Suppressor macrophage (primary cell): ENCODE measurements at regions not wholly inside any gene's neighbourhood (a gene's known extent, or its start where the extent isn't known, plus 50 kb on each side); places are given as distances from the start of the nearest gene placed in this dataset.

Experiments used
- DNase-seq, 4 experiments: peaks; one replicate each; pipeline ENCODE4 v3.0.0-alpha.2; 2020 to 2022

DNA sequence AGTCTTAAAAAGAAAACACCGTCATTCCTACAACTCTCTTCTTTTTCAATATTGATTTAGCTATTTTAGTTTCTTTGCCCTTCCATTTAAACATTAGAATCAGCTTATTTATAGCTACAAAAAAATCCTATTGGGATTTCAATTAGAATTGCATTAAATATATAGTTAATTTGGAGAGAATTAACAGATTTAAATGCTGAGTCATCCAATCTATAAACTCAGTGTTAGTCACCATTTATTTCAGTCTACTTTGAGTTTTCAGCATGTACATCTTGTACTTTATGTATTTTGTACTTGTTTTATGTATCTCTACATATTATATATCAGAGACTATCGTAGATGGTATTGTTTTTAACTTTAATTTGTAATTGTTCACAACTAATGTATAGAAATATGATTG, 460.0 kb downstream of the KCNH5 start:
- no peak for DNase-seq

DNA sequence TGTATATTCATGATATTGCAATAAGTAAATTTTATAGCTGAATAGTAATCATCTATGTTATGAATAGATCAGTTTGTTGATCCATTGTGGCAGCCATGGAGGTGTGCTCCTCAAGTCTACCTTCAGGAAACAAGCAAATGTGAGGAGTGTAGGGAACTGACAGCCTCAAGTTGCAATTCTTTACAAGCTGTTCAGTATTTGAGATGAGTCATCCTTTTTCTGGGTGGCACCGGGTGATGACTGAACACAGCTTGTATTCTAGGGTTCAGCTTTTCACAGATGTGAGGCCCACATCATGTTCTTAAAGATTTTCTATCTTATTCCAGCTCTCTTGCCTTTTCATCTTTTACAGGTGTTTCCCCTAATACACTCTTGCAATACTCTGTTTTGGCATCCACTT, 452.4 kb downstream of the KCNH5 start:
- DNase-seq = no peak

DNA sequence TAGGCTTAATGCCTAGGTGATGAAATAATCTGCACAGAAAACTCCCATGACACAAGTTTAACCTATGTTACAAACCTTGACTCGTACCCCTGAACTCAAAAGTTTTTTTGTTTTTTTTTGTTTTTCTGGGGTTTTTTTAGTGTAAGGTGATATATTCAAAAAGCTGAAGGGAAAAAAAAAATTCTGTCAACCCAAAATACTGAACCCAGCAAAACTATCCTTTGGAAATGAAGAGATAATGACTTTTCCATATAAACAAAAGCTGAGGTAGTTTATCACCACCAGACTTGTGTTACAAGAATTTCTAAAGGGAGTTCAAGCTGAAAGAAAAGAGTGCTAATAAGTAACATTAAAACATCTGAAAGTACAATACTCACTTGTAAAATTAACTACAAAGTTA, 448.1 kb downstream of the KCNH5 start:
- no peak for DNase-seq

- no peak for DNase-seq
Measured at GRCh38 chr14:62599616-62600385, 445.5 kb downstream of the KCNH5 start.

DNA sequence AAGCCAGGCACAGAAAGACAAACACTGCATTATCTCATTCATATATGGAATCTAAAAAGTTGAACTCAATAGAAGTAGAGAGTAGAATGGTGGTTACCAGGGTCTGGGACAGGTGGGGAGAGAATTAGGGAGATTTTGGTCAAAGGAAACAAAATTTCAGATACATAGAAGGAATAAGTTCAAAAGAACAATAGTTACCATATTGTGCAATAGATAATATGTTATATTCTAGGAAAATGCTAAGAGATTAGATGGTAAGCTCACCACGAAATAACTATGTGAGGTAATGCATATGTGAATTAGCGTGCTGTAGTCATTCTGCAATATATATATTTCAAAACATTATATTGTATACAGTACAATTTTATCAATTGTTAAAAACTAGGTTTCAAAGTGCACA, 442.5 kb downstream of the KCNH5 start:
- DNase-seq = no peak

- no peak for DNase-seq
Measured at GRCh38 chr14:62604524-62604923, 440.7 kb downstream of the KCNH5 start.

DNA sequence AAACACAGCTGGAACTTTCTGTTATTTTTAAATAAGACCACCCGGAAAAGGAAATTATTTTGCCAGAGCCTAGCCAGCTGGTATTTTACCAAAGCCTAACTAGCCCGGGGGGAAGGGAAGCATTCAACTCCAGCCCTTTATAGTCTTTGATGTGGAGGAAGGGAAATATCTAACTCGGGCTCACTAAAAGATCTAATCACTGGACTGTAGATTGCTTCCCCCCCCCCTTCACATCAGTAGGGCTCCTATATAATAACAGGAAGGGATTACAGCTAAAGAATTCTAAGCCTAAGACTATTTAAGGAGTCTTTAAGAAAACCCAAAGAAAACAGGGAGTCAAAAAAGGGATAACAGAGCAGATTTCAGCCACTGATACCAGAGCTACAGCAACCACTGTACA, 431.1 kb downstream of the KCNH5 start:
- no peak for DNase-seq

DNA sequence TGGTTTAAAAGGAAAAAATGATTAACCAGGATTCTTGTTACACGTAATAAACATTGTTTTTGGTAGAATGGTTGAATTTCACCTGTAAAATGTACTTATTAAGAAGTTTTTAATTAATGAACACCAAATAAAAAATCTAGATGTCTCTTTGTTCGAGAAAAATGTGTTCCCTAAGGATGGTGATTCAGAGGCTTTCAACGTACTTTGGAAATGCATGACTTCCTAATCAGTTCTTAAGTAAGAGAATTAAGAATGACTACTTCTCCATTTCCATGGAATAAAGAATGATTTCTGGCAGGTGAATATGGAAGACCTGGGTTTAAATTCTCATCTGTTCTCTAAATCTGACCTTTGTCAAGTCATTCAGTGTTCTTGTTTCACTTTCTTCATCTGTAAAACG, 428.6 kb downstream of the KCNH5 start:
- DNase-seq = no peak

GRCh38 chr14:62626416-62626815, 418.8 kb downstream of the KCNH5 start:
- DNase-seq = no peak

GRCh38 chr14:62629176-62629725, 416.0 kb downstream of the KCNH5 start:
- DNase-seq = no peak

GRCh38 chr14:62631176-62631575, 414.1 kb downstream of the KCNH5 start:
- no peak for DNase-seq

GRCh38 chr14:62632771-62633170, 412.5 kb downstream of the KCNH5 start:
- no peak for DNase-seq

- DNase-seq = no peak
Measured at GRCh38 chr14:62645649-62646048, 399.6 kb downstream of the KCNH5 start.
